Hepatocyte (in vitro differentiated cells): ENCODE measurements at regions not wholly inside any gene's neighbourhood (a gene's known extent, or its start where the extent isn't known, plus 50 kb on each side); places are given as distances from the start of the nearest gene placed in this dataset.

ENCODE experiments used
- EZH2 ChIP-seq: fragments of 200-600 bp; sonication (generic); IDR thresholded peaks from 2 replicates; pipeline ENCODE4 v1.6.1; 2016; ENCODE audit warnings: antibody characterized with exemption, mild to moderate bottlenecking, borderline replicate concordance
- EZH2phosphoT487 ChIP-seq: fragments of 200-600 bp; sonication (generic); IDR thresholded peaks from one replicate; pipeline ENCODE4 v1.6.1; 2018; ENCODE audit warnings: antibody characterized with exemption, mild to moderate bottlenecking, low read depth, moderate library complexity; ENCODE audit not compliant: unreplicated experiment, severe bottlenecking
- TF ChIP-seq, protein P1 (sequence below): fragments of 200-600 bp; sonication (generic); IDR thresholded peaks from 2 replicates; pipeline ENCODE4 v1.5.1; 2016; ENCODE audit warnings: antibody characterized with exemption, mild to moderate bottlenecking; ENCODE audit not compliant: poor library complexity

DNA sequence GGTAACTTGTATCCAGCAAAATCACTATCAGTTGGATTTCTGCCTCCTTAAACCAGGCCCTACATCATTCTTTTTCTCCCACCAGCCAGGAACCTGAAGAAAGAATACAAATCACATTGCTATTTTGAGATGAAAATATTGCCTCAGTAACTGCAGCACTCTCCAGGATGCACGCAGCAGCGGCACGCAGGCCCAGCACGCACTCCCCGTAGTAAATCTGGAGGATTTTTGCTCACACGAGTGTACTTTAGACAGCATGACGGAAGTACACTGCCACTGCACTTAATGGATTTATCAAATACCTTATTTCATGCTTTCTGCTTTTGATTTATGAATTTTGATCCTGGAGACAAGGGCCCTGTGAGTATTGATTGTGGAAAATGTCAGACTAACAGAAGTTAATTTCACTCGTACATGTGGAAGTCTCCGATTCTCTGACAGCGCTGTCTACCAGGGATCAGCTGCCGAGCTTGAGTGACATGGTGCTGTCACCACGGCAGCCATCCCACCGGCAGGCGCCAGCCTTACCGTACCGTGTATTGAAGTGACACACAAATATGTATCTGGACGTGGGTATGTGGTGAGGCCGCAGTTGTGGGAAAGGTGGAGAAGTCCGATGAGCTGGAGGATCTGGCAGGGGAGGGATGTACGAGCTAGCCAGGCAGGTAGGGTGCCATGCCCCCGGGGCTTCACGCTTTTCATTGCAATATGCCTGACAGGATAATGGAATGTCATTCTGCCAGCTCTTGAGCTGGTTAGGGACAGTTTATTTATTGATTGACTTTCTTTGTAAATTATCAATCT lies 863.7 kb downstream of the GALR1 start:
- TF ChIP-seq, protein P1, sequence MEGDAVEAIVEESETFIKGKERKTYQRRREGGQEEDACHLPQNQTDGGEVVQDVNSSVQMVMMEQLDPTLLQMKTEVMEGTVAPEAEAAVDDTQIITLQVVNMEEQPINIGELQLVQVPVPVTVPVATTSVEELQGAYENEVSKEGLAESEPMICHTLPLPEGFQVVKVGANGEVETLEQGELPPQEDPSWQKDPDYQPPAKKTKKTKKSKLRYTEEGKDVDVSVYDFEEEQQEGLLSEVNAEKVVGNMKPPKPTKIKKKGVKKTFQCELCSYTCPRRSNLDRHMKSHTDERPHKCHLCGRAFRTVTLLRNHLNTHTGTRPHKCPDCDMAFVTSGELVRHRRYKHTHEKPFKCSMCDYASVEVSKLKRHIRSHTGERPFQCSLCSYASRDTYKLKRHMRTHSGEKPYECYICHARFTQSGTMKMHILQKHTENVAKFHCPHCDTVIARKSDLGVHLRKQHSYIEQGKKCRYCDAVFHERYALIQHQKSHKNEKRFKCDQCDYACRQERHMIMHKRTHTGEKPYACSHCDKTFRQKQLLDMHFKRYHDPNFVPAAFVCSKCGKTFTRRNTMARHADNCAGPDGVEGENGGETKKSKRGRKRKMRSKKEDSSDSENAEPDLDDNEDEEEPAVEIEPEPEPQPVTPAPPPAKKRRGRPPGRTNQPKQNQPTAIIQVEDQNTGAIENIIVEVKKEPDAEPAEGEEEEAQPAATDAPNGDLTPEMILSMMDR: no peak
- no peak for TF ChIP-seq EZH2
- no peak for TF ChIP-seq EZH2phosphoT487
